ENCODE measurements at regions not wholly inside any gene's neighbourhood (a gene's known extent, or its start where the extent isn't known, plus 50 kb on each side); places are given as distances from the start of the nearest gene placed in this dataset.

GRCh38 chr6:25174678-25175077 lies 104.5 kb upstream of the CARMIL1 start:
- no peak overlapping the region for H3K27ac ChIP-seq
- TF ChIP-seq CTCF (conservative IDR thresholded peaks at IDR 0.05), result no peak

DNA sequence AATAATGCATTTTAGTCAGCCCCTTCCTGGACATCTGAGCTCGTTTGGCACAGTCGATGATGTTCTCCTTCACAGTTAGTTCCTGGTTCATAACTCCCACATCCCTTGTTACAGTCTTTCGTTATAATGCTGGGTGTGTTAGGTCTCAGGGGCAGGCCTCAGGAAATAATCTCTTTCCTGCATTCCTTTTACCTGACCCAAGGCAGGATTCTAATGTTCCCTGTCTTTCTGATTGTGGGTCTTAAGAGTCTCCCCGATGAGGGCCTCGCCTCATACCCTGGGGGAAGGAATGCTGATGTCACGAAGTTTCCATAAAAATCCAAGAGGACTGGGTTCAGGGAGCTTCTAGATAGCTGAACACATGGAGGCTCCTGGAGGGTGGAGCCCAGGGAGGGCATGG lies 104.0 kb upstream of the CARMIL1 start:
- no peak for TF ChIP-seq CTCF (conservative IDR thresholded peaks at IDR 0.05)
- no peak overlapping the region for H3K27ac ChIP-seq

- H3K27ac ChIP-seq, result no peak overlapping the region
- TF ChIP-seq CTCF (conservative IDR thresholded peaks at IDR 0.05), result no peak
These were observed 103.5 kb upstream of the CARMIL1 start for GRCh38 chr6:25175681-25176080.

GRCh38 chr6:25176466-25176865 lies 102.7 kb upstream of the CARMIL1 start:
- no peak for TF ChIP-seq CTCF (conservative IDR thresholded peaks at IDR 0.05)
- no peak overlapping the region for H3K27ac ChIP-seq

GRCh38 chr6:25177500-25178028 lies 101.6 kb upstream of the CARMIL1 start:
- no peak for TF ChIP-seq CTCF (conservative IDR thresholded peaks at IDR 0.05)
- no peak overlapping the region for H3K27ac ChIP-seq

DNA sequence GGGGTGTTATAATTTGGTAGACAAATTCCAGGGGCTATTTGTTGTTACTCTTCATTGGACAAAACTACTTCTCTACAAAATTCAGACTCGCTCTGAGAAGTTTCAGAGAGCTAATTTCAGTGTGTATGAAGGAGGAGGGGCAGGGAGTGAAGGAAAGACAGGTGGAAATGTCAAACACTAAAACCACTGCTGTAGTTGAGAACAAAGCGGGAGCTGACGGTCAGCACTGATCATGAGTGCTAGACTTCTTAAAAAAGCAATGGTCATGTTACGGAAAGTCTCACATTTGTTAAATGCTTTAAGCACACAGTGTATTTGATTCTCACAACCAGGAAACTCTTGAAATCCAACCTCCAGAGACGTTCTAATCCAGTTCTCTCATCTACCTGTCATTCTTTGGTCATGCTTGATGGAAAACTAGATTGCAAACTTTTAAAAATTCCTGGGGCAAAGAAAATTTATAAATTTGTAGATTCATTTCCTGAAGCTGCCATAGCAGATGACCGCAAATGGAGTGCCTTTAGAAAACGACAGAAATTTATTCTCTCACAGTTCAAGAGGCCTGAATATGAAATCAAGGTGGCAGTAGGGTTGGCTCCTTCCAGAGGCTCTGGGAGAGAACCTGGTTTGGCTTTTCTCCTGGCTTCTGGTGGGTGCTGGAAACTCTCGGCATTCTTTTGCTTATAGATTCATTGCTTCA lies 100.7 kb upstream of the CARMIL1 start:
- H3K27ac ChIP-seq, result no peak overlapping the region
- TF ChIP-seq CTCF (conservative IDR thresholded peaks at IDR 0.05), result no peak

GRCh38 chr6:25179051-25179778 lies 100.0 kb upstream of the CARMIL1 start:
- no peak for TF ChIP-seq CTCF (conservative IDR thresholded peaks at IDR 0.05)
- H3K27ac ChIP-seq, result no peak overlapping the region

Measured in VCaP (cell line).